ENCODE measurements at regions not wholly inside any gene's neighbourhood (a gene's known extent, or its start where the extent isn't known, plus 50 kb on each side); places are given as distances from the start of the nearest gene placed in this dataset.

DNA sequence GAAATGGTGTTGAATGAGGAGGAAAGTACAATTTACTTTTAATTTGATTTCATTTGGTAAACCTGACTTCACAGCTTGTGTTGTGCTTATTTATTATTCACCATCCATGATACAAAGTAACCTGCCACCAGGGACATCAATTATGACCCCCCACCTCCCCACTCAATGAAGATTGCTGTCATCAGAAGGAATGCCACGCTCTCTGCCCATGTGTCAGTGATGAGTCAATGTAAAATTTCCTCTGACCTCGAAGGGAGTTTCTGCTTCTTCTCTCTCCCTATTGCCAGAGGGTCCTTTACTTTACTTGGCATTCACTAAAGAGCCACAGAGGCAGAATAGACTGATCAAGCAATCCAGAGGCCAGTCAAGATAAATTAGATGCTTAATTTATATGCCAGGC lies 759.7 kb downstream of the CDH11 start:
- TF ChIP-seq FOXP2 (optimal IDR thresholded peaks at IDR 0.05; ENCODE audit: borderline replicate concordance, extremely low read depth, extremely low read length, insufficient read depth) = no peak
- no peak for TF ChIP-seq SIN3A (IDR thresholded peaks at IDR 0.05; ENCODE audit: borderline replicate concordance, insufficient read depth, low read length)
- no peak for TF ChIP-seq POLR2AphosphoS5 (IDR thresholded peaks at IDR 0.05; ENCODE audit: low read depth, low read length)
- TF ChIP-seq, protein P1, sequence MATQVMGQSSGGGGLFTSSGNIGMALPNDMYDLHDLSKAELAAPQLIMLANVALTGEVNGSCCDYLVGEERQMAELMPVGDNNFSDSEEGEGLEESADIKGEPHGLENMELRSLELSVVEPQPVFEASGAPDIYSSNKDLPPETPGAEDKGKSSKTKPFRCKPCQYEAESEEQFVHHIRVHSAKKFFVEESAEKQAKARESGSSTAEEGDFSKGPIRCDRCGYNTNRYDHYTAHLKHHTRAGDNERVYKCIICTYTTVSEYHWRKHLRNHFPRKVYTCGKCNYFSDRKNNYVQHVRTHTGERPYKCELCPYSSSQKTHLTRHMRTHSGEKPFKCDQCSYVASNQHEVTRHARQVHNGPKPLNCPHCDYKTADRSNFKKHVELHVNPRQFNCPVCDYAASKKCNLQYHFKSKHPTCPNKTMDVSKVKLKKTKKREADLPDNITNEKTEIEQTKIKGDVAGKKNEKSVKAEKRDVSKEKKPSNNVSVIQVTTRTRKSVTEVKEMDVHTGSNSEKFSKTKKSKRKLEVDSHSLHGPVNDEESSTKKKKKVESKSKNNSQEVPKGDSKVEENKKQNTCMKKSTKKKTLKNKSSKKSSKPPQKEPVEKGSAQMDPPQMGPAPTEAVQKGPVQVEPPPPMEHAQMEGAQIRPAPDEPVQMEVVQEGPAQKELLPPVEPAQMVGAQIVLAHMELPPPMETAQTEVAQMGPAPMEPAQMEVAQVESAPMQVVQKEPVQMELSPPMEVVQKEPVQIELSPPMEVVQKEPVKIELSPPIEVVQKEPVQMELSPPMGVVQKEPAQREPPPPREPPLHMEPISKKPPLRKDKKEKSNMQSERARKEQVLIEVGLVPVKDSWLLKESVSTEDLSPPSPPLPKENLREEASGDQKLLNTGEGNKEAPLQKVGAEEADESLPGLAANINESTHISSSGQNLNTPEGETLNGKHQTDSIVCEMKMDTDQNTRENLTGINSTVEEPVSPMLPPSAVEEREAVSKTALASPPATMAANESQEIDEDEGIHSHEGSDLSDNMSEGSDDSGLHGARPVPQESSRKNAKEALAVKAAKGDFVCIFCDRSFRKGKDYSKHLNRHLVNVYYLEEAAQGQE (IDR thresholded peaks at IDR 0.05; ENCODE audit: insufficient read depth in 1 of 2, low read depth in 2 of 2, low read length in 2 of 2) = no peak
- TF ChIP-seq TAF1 (IDR thresholded peaks at IDR 0.05; ENCODE audit: borderline replicate concordance, insufficient read depth, low read length) = no peak

DNA sequence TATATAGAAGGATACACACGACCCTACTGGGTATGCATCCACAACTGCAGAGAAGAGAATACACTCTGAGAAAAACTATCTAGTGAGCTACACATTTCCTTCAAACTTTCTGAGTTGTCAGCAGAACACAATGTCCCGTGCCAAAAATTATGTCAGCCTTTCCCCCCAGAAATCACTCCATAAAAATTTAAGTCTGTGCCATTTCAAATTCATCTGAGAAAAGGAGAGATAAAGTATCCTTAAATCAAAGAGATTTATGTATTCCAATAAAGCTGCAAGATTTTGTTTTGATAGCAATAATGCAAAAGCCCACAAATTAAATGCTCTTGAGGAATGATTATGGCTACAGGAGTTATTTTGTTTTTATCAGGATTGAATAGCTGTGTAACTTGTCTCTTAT lies 760.1 kb downstream of the CDH11 start:
- TF ChIP-seq, protein P1 (IDR thresholded peaks at IDR 0.05; ENCODE audit: insufficient read depth in 1 of 2, low read depth in 2 of 2, low read length in 2 of 2) = no peak
- TF ChIP-seq POLR2AphosphoS5 (IDR thresholded peaks at IDR 0.05; ENCODE audit: low read depth, low read length) = no peak
- no peak for TF ChIP-seq SIN3A (IDR thresholded peaks at IDR 0.05; ENCODE audit: borderline replicate concordance, insufficient read depth, low read length)
- TF ChIP-seq TAF1 (IDR thresholded peaks at IDR 0.05; ENCODE audit: borderline replicate concordance, insufficient read depth, low read length) = no peak
- no peak for TF ChIP-seq FOXP2 (optimal IDR thresholded peaks at IDR 0.05; ENCODE audit: borderline replicate concordance, extremely low read depth, extremely low read length, insufficient read depth)

DNA sequence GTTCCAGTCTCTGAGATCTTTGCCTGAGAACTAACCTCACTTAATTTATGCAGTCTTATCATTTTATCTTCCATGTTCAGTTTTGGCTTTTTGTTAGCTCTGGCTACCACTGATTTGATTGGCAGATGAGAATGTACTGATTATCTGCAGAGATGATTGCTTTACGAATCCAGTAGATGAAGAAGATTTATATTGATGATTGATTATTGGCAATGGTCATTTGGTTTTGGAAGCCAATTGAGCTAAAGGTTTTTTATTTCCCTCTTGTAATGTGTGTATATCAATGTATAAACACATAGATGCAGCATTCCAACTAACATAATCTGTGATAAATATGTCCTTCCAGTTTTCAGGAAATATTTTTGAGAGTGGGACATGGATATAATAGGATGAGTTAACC lies 763.6 kb downstream of the CDH11 start:
- TF ChIP-seq, protein P1 (IDR thresholded peaks at IDR 0.05; ENCODE audit: insufficient read depth in 1 of 2, low read depth in 2 of 2, low read length in 2 of 2) = no peak
- no peak for TF ChIP-seq TAF1 (IDR thresholded peaks at IDR 0.05; ENCODE audit: borderline replicate concordance, insufficient read depth, low read length)
- no peak for TF ChIP-seq FOXP2 (optimal IDR thresholded peaks at IDR 0.05; ENCODE audit: borderline replicate concordance, extremely low read depth, extremely low read length, insufficient read depth)
- no peak for TF ChIP-seq POLR2AphosphoS5 (IDR thresholded peaks at IDR 0.05; ENCODE audit: low read depth, low read length)
- TF ChIP-seq SIN3A (IDR thresholded peaks at IDR 0.05; ENCODE audit: borderline replicate concordance, insufficient read depth, low read length) = no peak

DNA sequence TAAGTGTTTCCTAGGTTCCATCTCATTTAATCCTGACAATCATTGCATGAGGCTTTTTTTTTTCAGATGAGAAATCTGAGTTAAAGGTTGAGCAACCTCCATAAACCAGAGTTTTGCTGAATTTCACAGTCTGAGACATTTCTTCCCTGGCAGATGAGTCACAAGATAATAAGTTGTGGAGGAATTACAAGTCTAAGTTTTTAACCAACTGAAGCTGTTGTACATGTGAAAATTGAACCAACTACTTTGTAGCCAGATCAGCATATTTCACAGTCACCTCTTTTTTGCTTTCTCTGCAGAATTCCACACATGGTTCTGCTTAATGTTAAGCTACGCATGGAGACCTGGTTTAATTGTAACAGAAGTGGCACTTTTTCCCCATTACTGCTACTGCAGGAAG lies 765.6 kb downstream of the CDH11 start:
- TF ChIP-seq TAF1 (IDR thresholded peaks at IDR 0.05; ENCODE audit: borderline replicate concordance, insufficient read depth, low read length) (no peak), SIN3A (IDR thresholded peaks at IDR 0.05; ENCODE audit: borderline replicate concordance, insufficient read depth, low read length) (no peak), FOXP2 (optimal IDR thresholded peaks at IDR 0.05; ENCODE audit: borderline replicate concordance, extremely low read depth, extremely low read length, insufficient read depth) (no peak), POLR2AphosphoS5 (IDR thresholded peaks at IDR 0.05; ENCODE audit: low read depth, low read length) (no peak)
- TF ChIP-seq, protein P1 (IDR thresholded peaks at IDR 0.05; ENCODE audit: insufficient read depth in 1 of 2, low read depth in 2 of 2, low read length in 2 of 2) = no peak

DNA sequence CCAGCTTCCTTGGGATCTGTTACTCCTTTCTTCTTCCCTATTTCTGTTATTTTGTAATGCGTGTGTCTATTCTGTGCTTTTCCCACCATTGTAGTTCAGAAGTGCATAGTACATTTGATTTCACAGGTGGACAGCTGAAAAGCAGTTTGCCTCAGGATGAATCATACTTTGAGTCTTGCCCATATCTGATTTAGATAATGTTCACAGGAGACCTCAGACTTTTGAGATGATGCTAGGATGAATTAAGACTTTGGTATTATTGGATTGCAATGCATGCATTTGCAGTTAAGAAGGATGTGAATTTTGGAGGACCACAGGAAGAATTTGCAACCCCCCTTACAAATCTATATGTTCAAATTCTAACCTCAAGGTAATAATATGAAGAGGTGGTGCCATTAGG lies 769.6 kb downstream of the CDH11 start:
- TF ChIP-seq, protein P1 (IDR thresholded peaks at IDR 0.05; ENCODE audit: insufficient read depth in 1 of 2, low read depth in 2 of 2, low read length in 2 of 2) = no peak
- no peak for TF ChIP-seq TAF1 (IDR thresholded peaks at IDR 0.05; ENCODE audit: borderline replicate concordance, insufficient read depth, low read length)

Measured in PFSK-1 (cell line).